ENCODE measurements at regions not wholly inside any gene's neighbourhood (a gene's known extent, or its start where the extent isn't known, plus 50 kb on each side); places are given as distances from the start of the nearest gene placed in this dataset.
"Not testable (repeated sequence)": the region's sequence is repeated elsewhere in the genome, so short reads cannot be mapped to it uniquely, and the experiment has no call there.

- no peak for TF ChIP-seq SUZ12 (IDR thresholded peaks at IDR 0.05)
- TF ChIP-seq TARDBP (IDR thresholded peaks at IDR 0.05): no peak
- no peak for DNase-seq (ENCODE audit: extremely low spot score)
- ChIA-PET POLR2A (no interaction called here), CTCF (no interaction called here)
Observed at GRCh38 chr10:62979921-62980320, 153.2 kb upstream of the NRBF2 start.

- CTCF ChIA-PET: no interaction called here
- no peak for DNase-seq (ENCODE audit: extremely low spot score)
- POLR2A ChIA-PET: no interaction called here
- TF ChIP-seq SUZ12 (IDR thresholded peaks at IDR 0.05): no peak
- no peak for TF ChIP-seq ARNT (IDR thresholded peaks at IDR 0.05)
- TF ChIP-seq NFRKB (IDR thresholded peaks at IDR 0.05): no peak
- TF ChIP-seq HDGF (IDR thresholded peaks at IDR 0.05; ENCODE audit: borderline replicate concordance): no peak
- no peak for TF ChIP-seq TARDBP (IDR thresholded peaks at IDR 0.05)
- no peak for TF ChIP-seq SP1 (IDR thresholded peaks at IDR 0.05)
Observed at GRCh38 chr10:62978482-62978881, 154.6 kb upstream of the NRBF2 start.

- POLR2A ChIA-PET; CTCF ChIA-PET; DNase-seq (ENCODE audit: extremely low spot score): not testable (repeated sequence)
Observed at GRCh38 chr10:62974795-62975194, 158.3 kb upstream of the NRBF2 start.

GRCh38 chr10:62972103-62972502 is 155.9 kb upstream of the EGR2 start:
- POLR2A ChIA-PET: no interaction called here
- no peak for DNase-seq (ENCODE audit: extremely low spot score)
- no peak for TF ChIP-seq PKNOX1 (IDR thresholded peaks at IDR 0.05)
- no peak for TF ChIP-seq LEF1 (IDR thresholded peaks at IDR 0.05; ENCODE audit: borderline replicate concordance)
- no peak for TF ChIP-seq SP1 (IDR thresholded peaks at IDR 0.05)
- TF ChIP-seq NFRKB (IDR thresholded peaks at IDR 0.05): no peak
- TF ChIP-seq ARNT (IDR thresholded peaks at IDR 0.05): no peak
- TF ChIP-seq HDGF (IDR thresholded peaks at IDR 0.05; ENCODE audit: borderline replicate concordance): no peak
- no peak for TF ChIP-seq FOXK2 (IDR thresholded peaks at IDR 0.05)
- no peak for TF ChIP-seq CTBP1 (IDR thresholded peaks at IDR 0.05; ENCODE audit: borderline replicate concordance)
- TF ChIP-seq ELF4 (IDR thresholded peaks at IDR 0.05): no peak
- TF ChIP-seq FOXM1 (IDR thresholded peaks at IDR 0.05; ENCODE audit: borderline replicate concordance): no peak
- TF ChIP-seq BHLHE40 (IDR thresholded peaks at IDR 0.05; ENCODE audit: borderline replicate concordance): no peak
- TF ChIP-seq TARDBP (IDR thresholded peaks at IDR 0.05): no peak
- no peak for TF ChIP-seq L3MBTL2 (conservative IDR thresholded peaks at IDR 0.05)
- TF ChIP-seq FOXA1 (IDR thresholded peaks at IDR 0.05): no peak
- no peak for TF ChIP-seq SUZ12 (IDR thresholded peaks at IDR 0.05)
- no peak for TF ChIP-seq ZNF384 (IDR thresholded peaks at IDR 0.05)
- CTCF ChIA-PET: no interaction called here

GRCh38 chr10:62964026-62964425 is 147.9 kb upstream of the EGR2 start:
- TF ChIP-seq PKNOX1 (IDR thresholded peaks at IDR 0.05): no peak
- no peak for TF ChIP-seq TARDBP (IDR thresholded peaks at IDR 0.05)
- POLR2A ChIA-PET: no interaction called here
- CTCF ChIA-PET: no interaction called here
- no peak for DNase-seq (ENCODE audit: extremely low spot score)

GRCh38 chr10:62961951-62962523 is 145.9 kb upstream of the EGR2 start:
- CTCF ChIA-PET: interaction anchor here (0.5 kb wide), 1 partner anchor 195 kb away, joined by 3 read pairs; no protein-coding TSS in a partner anchor
- POLR2A ChIA-PET: no interaction called here
- DNase-seq (ENCODE audit: extremely low spot score): no peak
- TF ChIP-seq ZNF384 (IDR thresholded peaks at IDR 0.05): no peak

- ChIA-PET POLR2A (no interaction called here), CTCF (no interaction called here)
- TF ChIP-seq FOXA1 (IDR thresholded peaks at IDR 0.05): no peak
- TF ChIP-seq L3MBTL2 (conservative IDR thresholded peaks at IDR 0.05): no peak
- TF ChIP-seq SP1 (IDR thresholded peaks at IDR 0.05): no peak
- no peak for TF ChIP-seq ARNT (IDR thresholded peaks at IDR 0.05)
- no peak for TF ChIP-seq ZNF384 (IDR thresholded peaks at IDR 0.05)
- no peak for TF ChIP-seq FOXM1 (IDR thresholded peaks at IDR 0.05; ENCODE audit: borderline replicate concordance)
- TF ChIP-seq BHLHE40 (IDR thresholded peaks at IDR 0.05; ENCODE audit: borderline replicate concordance): no peak
- TF ChIP-seq FOXK2 (IDR thresholded peaks at IDR 0.05): no peak
- TF ChIP-seq NFRKB (IDR thresholded peaks at IDR 0.05): no peak
- TF ChIP-seq ELF4 (IDR thresholded peaks at IDR 0.05): no peak
- no peak for TF ChIP-seq PKNOX1 (IDR thresholded peaks at IDR 0.05)
- no peak for TF ChIP-seq SUZ12 (IDR thresholded peaks at IDR 0.05)
- TF ChIP-seq HDGF (IDR thresholded peaks at IDR 0.05; ENCODE audit: borderline replicate concordance): no peak
- no peak for DNase-seq (ENCODE audit: extremely low spot score)
Observed at GRCh38 chr10:62960416-62960815, 144.2 kb upstream of the EGR2 start.

- POLR2A ChIA-PET: no interaction called here
- no peak for TF ChIP-seq ELF4 (IDR thresholded peaks at IDR 0.05)
- CTCF ChIA-PET: interaction anchor here (0.7 kb wide), 1 partner anchor 1266 kb away, joined by 3 read pairs; no protein-coding TSS in a partner anchor
- no peak for DNase-seq (ENCODE audit: extremely low spot score)
Observed at GRCh38 chr10:62959553-62959952, 143.4 kb upstream of the EGR2 start.
